WTC11 (cell line): ENCODE measurements at regions not wholly inside any gene's neighbourhood (a gene's known extent, or its start where the extent isn't known, plus 50 kb on each side); places are given as distances from the start of the nearest gene placed in this dataset.

ENCODE experiments used
- ATAC-seq: fragments of 200-7000 bp; cut with Tn5 transposase; 2 replicates; pipeline ENCODE4 v1.10.0; 2021; ENCODE audit warnings: mild to moderate bottlenecking, moderate library complexity
- CTCF ChIA-PET: fragments of 300-600 bp; sonication (Branson Sonifier 250); formaldehyde crosslinking; loops from one replicate; lab custom pipeline; 2021; ENCODE audit warnings: antibody characterized with exemption; lab: Charles Lee
- POLR2A ChIA-PET: fragments of 350-600 bp; sonication (Branson Sonifier 250); formaldehyde crosslinking; loops from one replicate; lab custom pipeline; 2021; ENCODE audit warnings: antibody characterized with exemption; lab: Charles Lee
- DNase-seq: peaks from one replicate; pipeline ENCODE4 v3.0.0; 2021; ENCODE audit warnings: low spot score
- H3K27ac Mint-ChIP-seq: 2 replicates; pipeline ENCODE4 v1.8.0; 2021; ENCODE audit warnings: mixed read lengths
- H3K27me3 Mint-ChIP-seq: 2 replicates; pipeline ENCODE4 v1.8.0; 2021; ENCODE audit warnings: low read depth, mild to moderate bottlenecking, moderate library complexity, mixed read lengths
- H3K36me3 Mint-ChIP-seq: 2 replicates; pipeline ENCODE4 v1.8.0; 2021; ENCODE audit warnings: mixed read lengths
- H3K4me1 Mint-ChIP-seq: 2 replicates; pipeline ENCODE4 v1.8.0; 2022; ENCODE audit warnings: mixed read lengths
- H3K4me3 Mint-ChIP-seq: 2 replicates; pipeline ENCODE4 v1.8.0; 2021; ENCODE audit warnings: mild to moderate bottlenecking, moderate library complexity, mixed read lengths
- H3K9me3 Mint-ChIP-seq: 2 replicates; pipeline ENCODE4 v1.8.0; 2021; ENCODE audit warnings: mixed read lengths
- AR ChIP-seq: fragments of 250-450 bp; sonication (Bioruptor Pico); IDR thresholded peaks from 2 replicates; pipeline ENCODE4 v1.9.0; 2021; ENCODE audit warnings: mild to moderate bottlenecking
- ELF4 ChIP-seq: sonication (generic); formaldehyde crosslinking; IDR thresholded peaks from 2 replicates; pipeline ENCODE4 v1.8.1; 2022; ENCODE audit warnings: low read depth, mild to moderate bottlenecking, moderate library complexity, missing genetic modification reagents
- ETV6 ChIP-seq: sonication (generic); formaldehyde crosslinking; IDR thresholded peaks from 2 replicates; pipeline ENCODE4 v1.8.1; 2022; ENCODE audit warnings: mild to moderate bottlenecking, missing genetic modification reagents
- FOXJ3 ChIP-seq: sonication (generic); formaldehyde crosslinking; IDR thresholded peaks from 2 replicates; pipeline ENCODE4 v1.9.0; 2021; ENCODE audit warnings: missing genetic modification reagents, mild to moderate bottlenecking, borderline replicate concordance
- JAZF1 ChIP-seq: fragments of 250-450 bp; sonication (Bioruptor Pico); IDR thresholded peaks from 2 replicates; pipeline ENCODE4 v1.9.0; 2021; ENCODE audit warnings: moderate library complexity, mild to moderate bottlenecking, inconsistent platforms
- MYBL2 ChIP-seq: sonication (generic); formaldehyde crosslinking; IDR thresholded peaks from 2 replicates; pipeline ENCODE4 v1.8.1; 2023; ENCODE audit warnings: mild to moderate bottlenecking, moderate library complexity, missing genetic modification reagents
- USF2 ChIP-seq: sonication (generic); formaldehyde crosslinking; IDR thresholded peaks from 2 replicates; pipeline ENCODE4 v1.8.1; 2023; ENCODE audit warnings: mild to moderate bottlenecking, missing genetic modification reagents, moderate library complexity
- ZBTB21 ChIP-seq: sonication (generic); formaldehyde crosslinking; IDR thresholded peaks from 2 replicates; pipeline ENCODE4 v1.8.1; 2023; ENCODE audit warnings: mild to moderate bottlenecking, missing genetic modification reagents, borderline replicate concordance
- ZMAT4 ChIP-seq: fragments of 250-450 bp; sonication (Bioruptor Pico); IDR thresholded peaks from 2 replicates; pipeline ENCODE4 v1.9.0; 2021; ENCODE audit warnings: mild to moderate bottlenecking
- ZNF263 ChIP-seq: sonication (generic); formaldehyde crosslinking; IDR thresholded peaks from 2 replicates; pipeline ENCODE4 v1.8.1; 2022; ENCODE audit warnings: low read depth, mild to moderate bottlenecking, moderate library complexity, missing genetic modification reagents
- ZNF281 ChIP-seq: sonication (generic); formaldehyde crosslinking; IDR thresholded peaks from 2 replicates; pipeline ENCODE4 v1.8.0; 2023; ENCODE audit warnings: mild to moderate bottlenecking, missing genetic modification reagents

GRCh38 chr3:5523125-5523524 is 335.6 kb downstream of the EDEM1 start (continued):
- TF ChIP-seq FOXJ3 (CRISPR knock-in tag) (no peak), MYBL2 (CRISPR knock-in tag) (no peak), ZNF281 (CRISPR knock-in tag) (no peak), ETV6 (CRISPR knock-in tag) (no peak)
- TF ChIP-seq, all 79 proteins: peak for 0

- no peak overlapping the region for H3K4me3 Mint-ChIP-seq
- ChIA-PET CTCF (no interaction called here), POLR2A (no interaction called here)
- H3K27ac Mint-ChIP-seq = no peak overlapping the region
- H3K36me3 Mint-ChIP-seq = peaks cover 21% of the 10 kb centered on the region
- peaks cover 5% of the 10 kb centered on the region; the same call in 1 of the 2 replicates for H3K27me3 Mint-ChIP-seq
- ATAC-seq (no peak), DNase-seq (no peak)
- H3K4me1 Mint-ChIP-seq = no peaks in the 10 kb centered on the region
- TF ChIP-seq AR (CRISPR knock-in tag) (no peak), JAZF1 (no peak), ZMAT4 (CRISPR knock-in tag) (no peak), ELF4 (CRISPR knock-in tag) (no peak), FOXJ3 (CRISPR knock-in tag) (no peak)
- peaks cover 39% of the 10 kb centered on the region for H3K9me3 Mint-ChIP-seq
These were observed 343.5 kb downstream of the EDEM1 start for GRCh38 chr3:5531039-5531438.

GRCh38 chr3:5531741-5532290 is 344.3 kb downstream of the EDEM1 start:
- peaks cover 39% of the 10 kb centered on the region for H3K9me3 Mint-ChIP-seq
- ChIA-PET POLR2A (no interaction called here), CTCF (no interaction called here)
- H3K27ac Mint-ChIP-seq = no peak overlapping the region
- peaks cover 5% of the 10 kb centered on the region; the same call in 1 of the 2 replicates for H3K27me3 Mint-ChIP-seq
- TF ChIP-seq ZNF263 (CRISPR knock-in tag) = no peak
- no peak for TF ChIP-seq USF2 (CRISPR knock-in tag)
- no peak for TF ChIP-seq AR (CRISPR knock-in tag)
- TF ChIP-seq ZBTB21 (CRISPR knock-in tag) = no peak
- no peaks in the 10 kb centered on the region for H3K4me1 Mint-ChIP-seq
- ATAC-seq (no peak), DNase-seq (no peak)
- no peak overlapping the region for H3K4me3 Mint-ChIP-seq
- H3K36me3 Mint-ChIP-seq = peaks cover 21% of the 10 kb centered on the region
